GM18526 (cell line): ENCODE measurements at regions not wholly inside any gene's neighbourhood (a gene's known extent, or its start where the extent isn't known, plus 50 kb on each side); places are given as distances from the start of the nearest gene placed in this dataset.

Experiments used
- POLR2A ChIP-seq: IDR thresholded peaks from 3 replicates; pipeline ENCODE4 v1.6.1; 2011; ENCODE audit not compliant: insufficient read length; ENCODE audit errors: extremely low read depth

DNA sequence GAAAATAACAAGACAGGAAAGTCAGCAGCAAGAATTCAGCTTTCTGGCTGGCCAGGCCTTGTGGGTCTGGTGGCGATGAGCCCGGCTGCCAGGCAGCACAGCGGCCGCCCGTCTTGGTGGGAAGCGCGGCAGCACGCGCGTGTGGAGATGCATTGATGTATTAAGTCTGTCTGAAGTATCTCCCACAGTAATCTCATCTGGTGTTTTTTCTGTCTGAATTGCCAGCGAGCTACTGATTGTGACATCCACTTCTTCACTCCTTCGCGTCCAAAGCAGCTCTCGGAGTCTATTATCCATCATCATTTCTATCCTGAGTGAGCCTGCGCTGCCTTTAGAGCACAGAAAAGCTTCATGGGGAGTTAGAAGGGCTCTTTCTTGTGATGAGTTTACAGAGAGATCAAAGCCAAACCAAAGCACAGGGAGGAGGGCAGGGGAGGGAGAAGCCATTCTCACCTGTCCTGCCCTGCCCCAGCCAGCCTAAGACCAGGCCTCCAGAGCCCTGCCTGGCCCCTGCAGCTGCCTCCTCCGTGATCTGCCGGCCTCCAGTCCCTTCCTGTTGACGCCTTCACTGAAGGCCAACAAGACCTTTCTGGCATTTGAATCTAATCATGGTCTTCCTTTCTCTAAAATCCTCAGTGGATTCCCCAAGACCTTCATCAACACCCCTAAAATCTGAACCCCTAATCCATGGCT, 1419.0 kb downstream of the TBC1D22A start:
- no peak for TF ChIP-seq POLR2A

DNA sequence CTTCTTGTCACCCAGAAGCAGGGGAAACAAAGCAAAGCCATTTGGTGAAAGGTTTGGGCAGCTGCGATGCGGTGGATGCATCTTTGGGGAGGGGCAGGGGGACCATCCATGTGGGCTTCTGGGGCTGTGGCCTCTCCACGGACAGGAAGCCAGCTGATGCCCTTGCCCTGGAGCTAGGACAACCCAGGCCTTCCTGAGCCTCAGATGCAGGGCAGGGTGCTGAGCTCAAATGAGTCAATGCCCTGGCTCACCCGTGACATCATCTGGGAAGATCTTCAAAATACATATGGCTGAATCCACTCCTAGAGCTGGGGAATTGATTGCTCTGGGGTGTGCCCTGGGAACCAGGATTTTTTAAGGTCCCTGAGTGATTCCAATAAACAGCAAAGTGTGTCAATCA, 1418.2 kb downstream of the TBC1D22A start:
- no peak for TF ChIP-seq POLR2A

DNA sequence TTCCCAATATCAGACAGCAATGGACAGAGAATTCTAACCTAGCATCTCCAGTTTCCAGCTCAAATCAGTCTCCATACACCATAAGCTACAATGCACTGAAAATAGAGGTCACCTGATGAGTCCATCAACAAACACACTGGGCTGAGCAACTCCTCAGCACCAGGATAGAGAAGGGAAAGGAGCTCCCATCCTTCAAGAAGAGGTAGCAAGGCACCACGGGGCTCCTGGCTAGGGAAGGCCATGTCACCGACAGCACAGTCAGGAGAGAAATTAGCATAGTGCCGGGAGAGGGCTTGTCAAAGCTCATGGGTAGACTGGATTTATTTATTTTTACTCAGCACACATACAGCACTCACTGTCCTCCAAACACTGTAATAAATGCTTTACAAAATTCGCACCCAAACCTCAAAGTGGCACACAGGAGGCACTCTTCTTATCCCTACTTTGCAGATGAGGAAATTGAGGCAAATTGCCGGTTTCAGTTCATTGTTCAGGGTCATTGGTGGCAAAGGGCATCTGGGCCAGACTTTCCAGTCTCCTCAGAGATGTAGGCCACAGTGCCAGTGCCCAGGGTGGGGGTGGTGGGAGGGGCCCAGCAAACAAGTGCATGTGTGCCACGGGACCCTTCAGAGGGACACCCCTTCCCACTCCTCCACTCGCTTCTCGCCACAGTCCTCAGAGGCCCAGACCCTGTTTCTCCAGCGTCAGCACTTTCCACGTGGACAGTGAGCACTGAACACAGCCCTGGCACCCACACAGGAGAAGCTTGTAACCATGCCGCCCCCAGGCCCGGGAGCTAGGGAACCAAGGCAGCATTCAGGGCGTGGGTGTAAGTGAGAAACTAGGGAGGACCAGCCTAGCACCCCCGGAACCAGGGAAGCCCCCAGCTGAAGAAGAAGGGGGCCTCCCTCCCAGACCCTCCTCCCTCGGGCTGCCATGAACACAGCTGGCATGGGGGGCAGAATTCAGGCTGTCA, 1417.4 kb downstream of the TBC1D22A start:
- TF ChIP-seq POLR2A = no peak

DNA sequence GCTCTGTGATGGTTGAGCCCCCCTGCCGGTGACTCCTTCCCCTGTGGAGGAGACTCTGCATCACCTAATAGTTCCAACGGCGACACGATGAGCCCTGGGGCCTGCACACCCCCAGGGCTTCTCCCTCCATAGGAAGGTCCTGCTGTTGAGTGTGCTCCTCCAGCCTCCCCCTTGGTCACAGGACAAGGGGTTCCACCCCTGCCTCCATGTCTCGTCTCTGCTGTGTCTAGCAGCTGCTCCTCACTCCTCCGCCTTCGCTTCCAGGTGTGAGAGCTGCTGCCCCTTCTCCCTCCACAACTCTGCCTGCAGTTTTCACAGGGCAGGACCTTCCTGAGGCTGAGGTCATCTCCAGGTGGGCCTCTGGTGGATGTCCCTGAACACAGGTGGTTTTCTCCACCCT, 1416.1 kb downstream of the TBC1D22A start:
- TF ChIP-seq POLR2A = no peak

DNA sequence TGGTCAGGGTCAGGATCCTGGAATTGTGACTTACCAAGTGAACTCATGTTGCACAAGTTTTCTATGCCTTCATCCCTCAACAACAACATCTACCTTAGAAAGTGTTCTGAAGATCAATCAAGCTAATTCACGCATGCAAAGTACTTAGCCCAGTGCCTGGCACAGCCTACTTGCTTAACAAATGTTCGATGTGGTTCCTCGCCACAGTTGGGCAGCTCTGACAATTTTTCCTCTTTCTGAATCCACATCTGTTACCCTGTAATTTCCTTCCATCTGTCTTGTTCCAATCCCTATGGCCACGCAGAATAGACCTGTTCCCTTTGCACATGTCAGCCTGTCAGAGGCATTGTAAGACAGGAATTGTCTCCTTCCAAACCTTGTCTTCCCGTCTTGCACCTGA, 1415.2 kb downstream of the TBC1D22A start:
- no peak for TF ChIP-seq POLR2A

DNA sequence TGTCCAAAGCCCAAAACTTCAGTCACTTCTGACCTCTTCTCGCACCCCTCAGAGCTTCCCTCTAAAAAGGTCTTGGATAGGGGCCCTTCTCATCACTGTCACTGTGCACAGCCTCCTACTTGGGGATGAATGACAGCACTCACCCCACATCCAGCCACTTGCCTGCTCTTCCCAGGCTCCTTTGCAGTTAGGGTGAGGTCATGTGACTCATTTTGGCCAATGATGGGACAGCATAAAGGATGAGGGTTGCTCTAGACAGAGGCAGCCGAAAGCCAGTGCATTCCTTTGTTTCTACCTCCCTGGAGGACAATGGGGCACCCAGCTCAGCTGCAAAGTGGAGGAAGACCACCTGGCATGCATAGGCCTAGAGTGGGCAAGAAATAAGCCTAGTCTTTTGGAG, 1413.3 kb downstream of the TBC1D22A start:
- TF ChIP-seq POLR2A = no peak

DNA sequence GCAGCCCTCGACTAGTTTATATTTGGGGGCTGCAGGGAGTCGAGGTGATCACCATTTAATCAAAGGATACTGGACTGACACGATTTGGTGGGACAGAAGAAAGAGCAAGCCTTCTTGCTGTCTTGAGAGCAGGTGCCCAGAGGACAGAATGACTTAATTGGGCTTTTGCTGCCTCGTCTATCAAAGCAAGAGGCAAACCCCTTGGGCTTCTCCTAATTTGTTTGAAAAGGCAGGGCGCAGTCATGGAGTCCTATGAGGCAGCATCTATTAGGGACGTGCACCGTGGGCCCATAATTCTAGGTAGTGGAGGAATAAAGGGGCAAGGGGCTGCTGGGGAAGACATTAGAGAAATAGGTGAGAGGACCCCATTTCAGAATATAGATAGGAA, 1411.3 kb downstream of the TBC1D22A start:
- no peak for TF ChIP-seq POLR2A

DNA sequence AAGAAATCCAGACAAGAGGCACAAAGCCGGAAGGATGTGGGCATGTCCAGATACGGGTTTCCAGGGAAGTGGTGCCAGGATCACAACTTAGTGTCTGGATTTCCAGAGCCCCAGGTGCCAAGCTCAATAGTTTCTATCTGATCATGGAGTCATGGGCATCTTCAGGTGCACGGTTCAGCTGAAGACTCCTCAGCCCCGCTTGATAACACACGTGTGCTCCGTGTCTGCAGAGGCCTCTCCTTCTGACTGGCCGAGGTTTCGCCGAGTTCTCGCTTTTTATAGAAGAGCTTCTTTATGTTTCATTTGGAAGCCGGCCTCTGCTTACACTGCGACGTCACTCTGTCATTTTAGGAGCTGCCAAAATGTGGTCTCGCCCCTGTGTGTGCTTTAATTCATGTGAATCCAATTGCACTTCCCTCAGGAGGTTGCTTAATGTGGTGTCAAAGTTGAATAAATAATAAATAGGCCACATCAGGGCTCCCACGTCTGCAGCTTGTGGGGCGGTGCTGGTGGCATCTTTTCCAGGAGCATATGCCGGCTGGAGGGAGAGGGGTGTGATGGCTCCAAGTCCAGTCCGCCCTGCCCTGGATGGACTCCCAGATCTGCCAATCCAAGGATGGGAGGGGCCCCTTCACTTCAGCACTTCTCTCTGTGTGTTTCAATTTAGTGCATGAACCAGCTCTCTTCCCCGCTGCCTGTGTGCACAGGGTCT, 1410.8 kb downstream of the TBC1D22A start:
- TF ChIP-seq POLR2A = no peak

DNA sequence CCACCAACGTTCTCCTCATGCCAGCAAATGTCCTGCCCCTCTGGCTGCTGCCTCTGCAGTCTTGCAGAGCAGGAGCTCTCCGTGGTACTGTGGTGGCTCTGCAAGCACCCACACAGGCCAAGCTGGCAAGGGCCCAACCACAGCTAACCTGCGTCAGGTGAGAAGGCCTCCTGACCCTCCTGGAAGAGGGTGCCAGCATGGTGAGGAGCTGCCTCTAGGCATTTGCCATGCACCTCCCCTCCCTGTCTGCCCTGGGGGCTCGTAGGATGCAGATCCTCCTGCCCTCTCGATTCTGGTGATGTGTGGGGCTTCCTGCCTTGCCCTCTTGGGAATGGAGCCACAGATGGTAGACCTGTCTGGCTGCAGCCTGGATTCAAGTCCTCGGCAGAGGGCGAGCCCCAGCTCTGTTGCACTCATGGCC, 1408.8 kb downstream of the TBC1D22A start:
- no peak for TF ChIP-seq POLR2A

DNA sequence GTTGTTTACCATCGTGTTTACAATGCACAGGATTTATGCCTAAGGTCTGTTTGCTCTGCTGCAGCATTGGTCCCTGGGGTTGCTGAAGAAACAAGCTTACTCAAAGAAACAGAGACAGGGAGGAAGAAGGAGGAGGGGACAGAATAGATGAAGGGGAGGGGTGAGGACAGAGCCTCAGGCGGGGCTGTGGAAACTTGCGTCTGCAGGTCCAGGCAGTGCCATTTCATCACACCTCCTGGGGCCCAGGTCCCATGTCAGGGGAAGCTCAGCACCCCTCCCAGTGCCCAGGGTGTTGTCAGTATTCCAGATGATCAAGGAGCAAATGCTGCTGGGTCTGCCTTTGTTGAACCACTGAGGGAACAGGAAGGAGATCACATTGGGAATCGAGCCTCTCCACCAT, 1406.8 kb downstream of the TBC1D22A start:
- TF ChIP-seq POLR2A = no peak

DNA sequence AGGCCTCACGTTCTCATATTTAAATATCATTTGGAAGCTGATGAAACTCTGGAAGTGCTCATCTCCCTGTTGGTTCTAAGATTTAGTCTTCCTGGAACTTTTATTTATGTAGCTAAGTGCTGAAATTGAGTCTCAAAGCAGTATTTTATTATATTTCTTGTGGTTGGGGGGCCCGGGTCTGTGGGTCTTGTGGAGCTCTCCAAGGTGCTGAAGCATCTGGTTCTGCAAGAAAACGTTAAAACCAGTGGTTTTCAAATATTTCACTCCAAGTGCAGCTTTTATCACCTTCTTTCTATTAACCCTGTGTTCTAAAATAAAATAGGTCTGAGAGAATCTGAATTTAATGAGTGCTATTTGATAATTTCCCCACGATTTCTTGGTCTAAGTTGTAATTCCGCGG, 1404.8 kb downstream of the TBC1D22A start:
- TF ChIP-seq POLR2A = no peak

DNA sequence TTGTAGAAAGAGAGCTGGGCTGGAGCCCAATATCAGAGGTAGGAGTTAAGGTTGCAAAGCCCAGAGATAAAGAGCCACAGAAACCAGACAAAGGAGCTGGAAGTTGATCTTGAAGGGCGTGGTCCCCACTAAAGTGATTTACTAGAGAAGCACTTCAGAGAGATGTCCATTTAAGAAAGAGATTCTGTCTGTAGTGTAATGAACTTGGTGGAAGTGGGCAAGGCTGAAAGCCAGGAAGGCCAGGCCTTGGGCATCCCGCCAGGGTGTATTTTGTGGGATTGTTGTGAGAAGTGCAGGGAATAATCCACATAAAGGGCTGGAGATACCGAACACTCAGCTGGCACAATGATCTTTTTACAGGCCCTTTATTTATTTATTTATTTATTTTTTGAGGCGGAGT, 1398.8 kb downstream of the TBC1D22A start:
- no peak for TF ChIP-seq POLR2A

DNA sequence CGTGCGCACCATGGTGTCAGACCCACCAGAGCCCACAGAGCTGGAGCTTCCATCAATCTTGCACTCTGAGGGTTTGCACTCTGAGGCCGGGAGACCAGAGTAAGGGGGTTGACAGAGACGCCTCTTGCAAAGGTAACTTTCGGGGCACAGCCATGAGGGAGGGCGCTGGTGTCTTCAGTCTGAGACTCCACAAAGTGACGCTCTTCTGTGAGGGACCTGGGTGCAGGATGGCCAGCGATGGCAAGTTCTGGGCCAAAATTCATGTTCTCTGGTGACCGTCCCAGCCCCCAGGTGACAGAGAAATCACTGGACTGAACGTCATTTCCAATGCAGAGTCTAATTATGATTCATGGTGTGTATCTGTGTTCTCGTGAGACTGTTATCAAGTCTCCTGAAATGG, 1395.2 kb downstream of the TBC1D22A start:
- TF ChIP-seq POLR2A = no peak

DNA sequence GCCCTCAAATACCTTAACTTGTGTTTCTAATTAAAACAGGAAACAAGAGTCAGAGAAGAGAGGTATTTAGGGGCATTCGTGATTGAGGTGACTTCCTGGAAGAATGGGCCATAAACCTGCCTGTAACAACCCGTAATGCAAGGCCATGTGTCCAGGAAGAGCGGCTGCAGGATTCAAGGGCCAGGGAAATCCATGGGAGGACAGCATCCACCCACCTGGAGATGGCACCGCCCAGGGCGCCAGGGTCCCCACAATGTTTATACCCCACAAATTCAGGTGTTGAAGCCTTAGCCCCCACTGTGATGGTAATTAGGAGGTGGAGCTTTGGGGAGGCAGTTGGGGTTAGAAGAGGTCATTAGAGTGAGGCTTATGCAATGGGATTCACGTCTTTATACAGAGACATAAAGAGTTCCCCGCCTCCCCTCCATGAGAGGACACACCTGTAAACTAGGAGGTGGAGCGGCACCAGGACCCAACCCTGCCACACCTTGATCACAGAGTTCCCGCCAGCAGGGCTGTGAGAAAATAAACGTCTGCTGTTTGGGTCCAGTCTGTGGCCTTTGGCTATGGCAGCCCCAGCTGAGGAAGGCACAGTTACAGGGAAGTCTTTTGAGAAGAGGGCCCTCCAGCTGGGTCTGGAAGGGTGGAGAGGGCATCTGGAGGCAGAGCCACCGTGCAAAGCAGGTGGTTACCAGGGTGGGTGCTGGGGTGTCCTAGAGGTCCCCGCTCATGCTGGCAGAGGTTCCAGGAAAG, 1394.3 kb downstream of the TBC1D22A start:
- no peak for TF ChIP-seq POLR2A

DNA sequence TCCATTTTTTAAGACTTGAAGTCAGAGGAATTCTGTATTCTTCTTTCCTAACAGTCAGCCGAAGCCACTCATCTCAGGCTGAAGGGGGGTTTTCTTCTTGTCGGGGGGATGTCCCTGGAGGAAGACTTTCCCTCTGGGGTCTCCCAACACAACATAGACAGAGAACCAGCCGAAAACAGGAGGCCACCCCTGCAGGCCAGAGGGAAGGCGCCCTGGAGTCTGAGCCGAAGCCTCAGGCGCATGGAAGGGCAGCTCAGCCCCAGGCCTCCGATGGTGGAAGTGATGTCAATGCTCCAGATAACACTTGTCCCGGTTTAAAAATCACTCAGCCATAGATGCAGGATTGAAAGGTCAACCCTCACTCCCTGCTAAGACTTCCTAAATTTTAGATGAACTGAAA, 1393.0 kb downstream of the TBC1D22A start:
- TF ChIP-seq POLR2A = no peak
